SK-N-SH (cell line): ENCODE measurements at regions not wholly inside any gene's neighbourhood (a gene's known extent, or its start where the extent isn't known, plus 50 kb on each side); places are given as distances from the start of the nearest gene placed in this dataset.

Experiments
- CTCF ChIA-PET: fragments of 300-600, 350-600 bp; formaldehyde crosslinking; extraction: SDS; loops from one replicate; lab custom pipeline; 2021; lab: Yijun Ruan, JAX
- POLR2A ChIA-PET: fragments of 350-600 bp; sonication (Branson Sonifier 250); formaldehyde crosslinking; extraction: SDS; loops from one replicate; lab custom pipeline; 2020; ENCODE audit warnings: antibody characterized with exemption, inconsistent platforms; lab: Yijun Ruan, JAX
- DNase-seq: peaks from one replicate; pipeline ENCODE4 v3.0.0; 2012
- H2AFZ ChIP-seq: fragments of 200-600 bp; sonication (generic); 2 replicates; pipeline ENCODE4 v1.8.1; 2016; ENCODE audit warnings: antibody characterized with exemption, mild to moderate bottlenecking, low read depth
- H3F3A ChIP-seq: fragments of 200-600 bp; sonication (generic); replicated peaks from 2 replicates; pipeline ENCODE3; 2016; ENCODE audit warnings: antibody characterized with exemption, mild to moderate bottlenecking; ENCODE audit not compliant: insufficient read depth
- H3K27ac ChIP-seq, 2 experiments: fragments of 200-500 bp in 1 of 2; fragments of 200-600 bp in 1 of 2; sonication (Bioruptor generic) in 1 of 2; sonication (generic), shearing (Covaris generic) in 1 of 2; 2 replicates each; pipeline versions ENCODE4 v1.5.1 to v1.6.1; 2014 to 2016; ENCODE audit warnings: low read depth in 2 of 2, inconsistent platforms in 1 of 2, low read length in 1 of 2, mild to moderate bottlenecking in 1 of 2, mixed read lengths in 1 of 2
- H3K27me3 ChIP-seq: fragments of 200-600 bp; sonication (generic), shearing (Covaris generic); 2 replicates; pipeline ENCODE4 v1.6.1; 2016; ENCODE audit warnings: mixed run types; ENCODE audit not compliant: insufficient read depth
- H3K36me3 ChIP-seq, 2 experiments: fragments of 200-500 bp in 1 of 2; fragments of 200-600 bp in 1 of 2; sonication (Bioruptor generic) in 1 of 2; sonication (generic) in 1 of 2; replicated peaks in 1 of 2; 2 replicates each; pipeline versions ENCODE3 to v1.5.1; 2014 to 2016; ENCODE audit warnings: low read length in 1 of 2, mild to moderate bottlenecking in 1 of 2; ENCODE audit not compliant: insufficient read depth in 2 of 2, control insufficient read depth in 1 of 2
- H3K4me1 ChIP-seq, 2 experiments: fragments of 200-500 bp in 1 of 2; fragments of 200-600 bp in 1 of 2; sonication (Bioruptor generic) in 1 of 2; sonication (generic), shearing (Covaris generic) in 1 of 2; 2 replicates each; pipeline versions ENCODE4 v1.5.1 to v1.6.1; 2014 to 2016; ENCODE audit warnings: low read depth in 1 of 2, low read length in 1 of 2, mixed run types in 1 of 2; ENCODE audit not compliant: insufficient read depth in 2 of 2, control insufficient read depth in 1 of 2
- H3K4me2 ChIP-seq: fragments of 200-600 bp; sonication (generic), shearing (Covaris generic); 2 replicates; pipeline ENCODE4 v1.6.1; 2017; ENCODE audit warnings: mixed run types
- H3K4me3 ChIP-seq, 2 experiments: fragments of 200-500 bp in 1 of 2; fragments of 200-600 bp in 1 of 2; sonication (Bioruptor generic) in 1 of 2; sonication (generic), shearing (Covaris generic) in 1 of 2; 2 replicates each; pipeline versions ENCODE4 v1.5.1 to v1.8.1; 2014 to 2016; ENCODE audit warnings: low read depth in 2 of 2, inconsistent platforms in 1 of 2, low read length in 1 of 2, mild to moderate bottlenecking in 1 of 2, mixed read lengths in 1 of 2, moderate library complexity in 1 of 2
- H3K79me2 ChIP-seq: fragments of 200-600 bp; sonication (generic); 2 replicates; pipeline ENCODE4 v1.8.1; 2017; ENCODE audit warnings: mild to moderate bottlenecking; ENCODE audit not compliant: insufficient read depth
- H3K9ac ChIP-seq: fragments of 200-600 bp; sonication (generic); 2 replicates; pipeline ENCODE4 v1.6.1; 2017; ENCODE audit warnings: mixed run types
- H3K9me2 ChIP-seq: fragments of 200-600 bp; sonication (generic); 2 replicates; pipeline ENCODE4 v1.6.1; 2017; ENCODE audit warnings: mixed run types
- H3K9me3 ChIP-seq: fragments of 200-600 bp; sonication (generic); 2 replicates; pipeline ENCODE4 v1.6.1; 2017; ENCODE audit warnings: mixed run types, mild to moderate bottlenecking, moderate library complexity
- H4K20me1 ChIP-seq: fragments of 200-600 bp; sonication (generic); 2 replicates; pipeline ENCODE4 v1.6.1; 2017; ENCODE audit warnings: mild to moderate bottlenecking, mixed run types; ENCODE audit not compliant: insufficient read depth
- CHD2 ChIP-seq: fragments of 150-350 bp; IDR thresholded peaks from 2 replicates; pipeline ENCODE4 v1.6.1; 2018; ENCODE audit warnings: low read length; ENCODE audit not compliant: partially characterized antibody
- FOSL2 ChIP-seq: IDR thresholded peaks from 2 replicates; pipeline ENCODE4 v1.4.0; 2012; ENCODE audit warnings: low read depth, mild to moderate bottlenecking, moderate library complexity, borderline replicate concordance
- FOXJ3 ChIP-seq: sonication (generic); formaldehyde crosslinking; IDR thresholded peaks from 2 replicates; pipeline ENCODE4 v1.5.1; 2020; ENCODE audit warnings: mild to moderate bottlenecking, missing genetic modification reagents
- FOXM1 ChIP-seq: IDR thresholded peaks from 2 replicates; pipeline ENCODE4 v1.4.0; 2012; ENCODE audit warnings: low read depth, mild to moderate bottlenecking
- IRF3 ChIP-seq: fragments of 150-350 bp; IDR thresholded peaks from 2 replicates; pipeline ENCODE4 v1.6.1; 2016; ENCODE audit warnings: mild to moderate bottlenecking, low read depth, low read length
- MXI1 ChIP-seq: IDR thresholded peaks from 2 replicates; pipeline ENCODE4 v1.6.1; 2012; ENCODE audit warnings: mild to moderate bottlenecking, low read depth, low read length, improper control_type of control experiment
- RAD21 ChIP-seq: IDR thresholded peaks from 2 replicates; pipeline ENCODE4 v1.6.1; 2012; ENCODE audit warnings: mild to moderate bottlenecking, low read length
- RCOR1 ChIP-seq: fragments of 150-350 bp; IDR thresholded peaks from 2 replicates; pipeline ENCODE4 v1.6.1; 2017; ENCODE audit warnings: antibody characterized with exemption, low read length
- SIN3A ChIP-seq: IDR thresholded peaks from 2 replicates; pipeline ENCODE4 v1.6.1; 2012; ENCODE audit warnings: low read depth, mild to moderate bottlenecking, low read length, moderate library complexity, borderline replicate concordance
- SMC3 ChIP-seq: IDR thresholded peaks from 2 replicates; pipeline ENCODE4 v1.6.1; 2012; ENCODE audit warnings: low read depth, low read length, improper control_type of control experiment
- YY1 ChIP-seq: IDR thresholded peaks from 2 replicates; pipeline ENCODE4 v1.4.0; 2012; ENCODE audit warnings: low read depth, mild to moderate bottlenecking
- WGBS: methylation state at CpG from one replicate; pipeline ENCODE4 v1.1.6; 2017; ENCODE audit warnings: low lambda C conversion rate; 5-methylcytosine and 5-hydroxymethylcytosine counted together
- TF ChIP-seq, protein P1 (sequence below): IDR thresholded peaks from 2 replicates; pipeline ENCODE4 v1.4.0; 2012; ENCODE audit warnings: low read depth, borderline replicate concordance
- TF ChIP-seq, protein P2 (sequence below): fragments of 150-350 bp; IDR thresholded peaks from 2 replicates; pipeline ENCODE4 v1.6.1; 2017; ENCODE audit warnings: antibody characterized with exemption, low read length, low read depth, borderline replicate concordance

- Histone ChIP-seq H3K4me2 (no peak overlapping the region), H3K9me2 (no peaks in the 10 kb centered on the region), H2AFZ (no peak overlapping the region), H3K9ac (no peak overlapping the region), H3K9me3 (no peaks in the 10 kb centered on the region), H3K4me1 (no peaks in the 10 kb centered on the region; a peak in 1 of 4 replicates), H3K4me3 (no peak overlapping the region), H4K20me1 (no peaks in the 10 kb centered on the region), H3K27ac (no peak overlapping the region), H3K36me3 (no peaks in the 10 kb centered on the region), H3F3A (no peaks in the 10 kb centered on the region), H3K79me2 (no peaks in the 10 kb centered on the region), H3K27me3 (no peaks in the 10 kb centered on the region)
- TF ChIP-seq RCOR1, result no peak
- TF ChIP-seq SMC3, result no peak
- no peak for TF ChIP-seq RAD21
- TF ChIP-seq FOXJ3 (CRISPR knock-in tag), result no peak
- TF ChIP-seq, protein P1, sequence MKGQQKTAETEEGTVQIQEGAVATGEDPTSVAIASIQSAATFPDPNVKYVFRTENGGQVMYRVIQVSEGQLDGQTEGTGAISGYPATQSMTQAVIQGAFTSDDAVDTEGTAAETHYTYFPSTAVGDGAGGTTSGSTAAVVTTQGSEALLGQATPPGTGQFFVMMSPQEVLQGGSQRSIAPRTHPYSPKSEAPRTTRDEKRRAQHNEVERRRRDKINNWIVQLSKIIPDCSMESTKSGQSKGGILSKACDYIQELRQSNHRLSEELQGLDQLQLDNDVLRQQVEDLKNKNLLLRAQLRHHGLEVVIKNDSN, result no peak
- 46% methylated on average over 8 of the region's 8 CpGs for WGBS
- ChIA-PET POLR2A (no interaction called here), CTCF (no interaction called here)
- no peak for DNase-seq
Measured at GRCh38 chr1:4107291-4107690, 207.2 kb upstream of the C1orf174 start.

GRCh38 chr1:4108331-4108730, 208.3 kb upstream of the C1orf174 start:
- no peak for DNase-seq
- CTCF ChIA-PET, result no interaction called here
- Histone ChIP-seq H3K4me1 (no peaks in the 10 kb centered on the region; a peak in 1 of 4 replicates), H3K9ac (no peak overlapping the region), H3K27me3 (no peaks in the 10 kb centered on the region), H3K79me2 (no peaks in the 10 kb centered on the region), H4K20me1 (no peaks in the 10 kb centered on the region), H3K9me2 (no peaks in the 10 kb centered on the region), H3K9me3 (no peaks in the 10 kb centered on the region), H3F3A (no peaks in the 10 kb centered on the region), H3K4me2 (no peak overlapping the region), H3K36me3 (no peaks in the 10 kb centered on the region), H3K27ac (no peak overlapping the region), H3K4me3 (no peak overlapping the region), H2AFZ (no peak overlapping the region)
- TF ChIP-seq MXI1, result no peak
- TF ChIP-seq FOSL2, result no peak
- TF ChIP-seq SIN3A, result no peak
- TF ChIP-seq FOXM1, result no peak
- no peak for TF ChIP-seq YY1
- TF ChIP-seq, protein P2, sequence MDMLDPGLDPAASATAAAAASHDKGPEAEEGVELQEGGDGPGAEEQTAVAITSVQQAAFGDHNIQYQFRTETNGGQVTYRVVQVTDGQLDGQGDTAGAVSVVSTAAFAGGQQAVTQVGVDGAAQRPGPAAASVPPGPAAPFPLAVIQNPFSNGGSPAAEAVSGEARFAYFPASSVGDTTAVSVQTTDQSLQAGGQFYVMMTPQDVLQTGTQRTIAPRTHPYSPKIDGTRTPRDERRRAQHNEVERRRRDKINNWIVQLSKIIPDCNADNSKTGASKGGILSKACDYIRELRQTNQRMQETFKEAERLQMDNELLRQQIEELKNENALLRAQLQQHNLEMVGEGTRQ, result no peak
- TF ChIP-seq SMC3, result no peak
- TF ChIP-seq IRF3, result no peak
- no peak for TF ChIP-seq CHD2
- POLR2A ChIA-PET, result no interaction called here
- 30% methylated on average over 8 of the region's 10 CpGs for WGBS
